ENCODE measurements at regions not wholly inside any gene's neighbourhood (a gene's known extent, or its start where the extent isn't known, plus 50 kb on each side); places are given as distances from the start of the nearest gene placed in this dataset.
"Not testable (repeated sequence)": the region's sequence is repeated elsewhere in the genome, so short reads cannot be mapped to it uniquely, and the experiment has no call there.

- no peak overlapping the region for H3K27ac ChIP-seq (replicated peaks)
- no peak for DNase-seq (ENCODE audit: low read depth in 1 of 2, low spot score in 1 of 2)
- no peak for TF ChIP-seq SPI1 (IDR thresholded peaks at IDR 0.05; ENCODE audit: borderline replicate concordance, low read depth)
Observed at GRCh38 chr15:95152741-95153140, 921.4 kb downstream of the MCTP2 start.

GRCh38 chr15:95153201-95153600, 921.8 kb downstream of the MCTP2 start:
- not testable (repeated sequence) for DNase-seq (ENCODE audit: low read depth in 1 of 2, low spot score in 1 of 2)

More at GRCh38 chr15:95152741-95153140, 921.4 kb downstream of the MCTP2 start:
- Histone ChIP-seq H3K27me3 (ENCODE audit: insufficient read depth, poor library complexity, severe bottlenecking) (no peaks in the 10 kb centered on the region), H3K4me3 (replicated peaks; ENCODE audit: insufficient read depth, low read length) (no peak overlapping the region)

GRCh38 chr15:95160316-95160715, 929.0 kb downstream of the MCTP2 start:
- DNase-seq (ENCODE audit: low read depth in 1 of 2, low spot score in 1 of 2), result no peak
- TF ChIP-seq POLR2AphosphoS5 (IDR thresholded peaks at IDR 0.05; ENCODE audit: low read depth), result no peak
- Histone ChIP-seq H3K27ac (replicated peaks) (no peak overlapping the region), H3K4me3 (replicated peaks; ENCODE audit: insufficient read depth, low read length) (no peak overlapping the region), H3K27me3 (ENCODE audit: insufficient read depth, poor library complexity, severe bottlenecking) (peaks cover 2% of the 10 kb centered on the region)

More at GRCh38 chr15:95153201-95153600, 921.8 kb downstream of the MCTP2 start:
- H3K4me3 ChIP-seq (replicated peaks; ENCODE audit: insufficient read depth, low read length); H3K27me3 ChIP-seq (ENCODE audit: insufficient read depth, poor library complexity, severe bottlenecking); H3K27ac ChIP-seq (replicated peaks): not testable (repeated sequence)

DNA sequence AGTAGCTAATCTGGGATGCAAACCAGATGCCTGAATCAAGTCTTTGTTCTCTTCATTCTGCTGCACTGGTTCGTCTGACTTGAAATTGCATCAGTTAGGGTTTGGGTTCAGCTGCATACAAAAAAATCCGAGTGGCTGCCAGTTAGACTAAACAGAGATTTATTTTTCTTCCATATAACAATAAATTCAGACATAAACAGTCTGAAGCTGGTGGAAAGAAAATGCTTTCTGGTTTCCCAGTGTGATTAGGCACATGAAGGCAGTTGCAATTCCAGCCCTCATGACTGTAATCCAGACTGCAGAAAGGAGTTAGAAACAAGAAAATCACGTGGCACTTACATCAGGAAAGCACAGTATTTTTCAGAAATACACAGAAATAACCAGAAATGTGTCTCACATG, 930.7 kb downstream of the MCTP2 start:
- Histone ChIP-seq H3K27me3 (ENCODE audit: insufficient read depth, poor library complexity, severe bottlenecking) (peaks cover 2% of the 10 kb centered on the region), H3K4me3 (replicated peaks; ENCODE audit: insufficient read depth, low read length) (no peak overlapping the region), H3K27ac (replicated peaks) (no peak overlapping the region)
- DNase-seq (ENCODE audit: low read depth in 1 of 2, low spot score in 1 of 2), result no peak
- TF ChIP-seq GABPA (IDR thresholded peaks at IDR 0.05; ENCODE audit: low read depth) (no peak), SPI1 (IDR thresholded peaks at IDR 0.05; ENCODE audit: borderline replicate concordance, low read depth) (no peak), POLR2AphosphoS5 (IDR thresholded peaks at IDR 0.05; ENCODE audit: low read depth) (no peak)
- TF ChIP-seq, protein P1, sequence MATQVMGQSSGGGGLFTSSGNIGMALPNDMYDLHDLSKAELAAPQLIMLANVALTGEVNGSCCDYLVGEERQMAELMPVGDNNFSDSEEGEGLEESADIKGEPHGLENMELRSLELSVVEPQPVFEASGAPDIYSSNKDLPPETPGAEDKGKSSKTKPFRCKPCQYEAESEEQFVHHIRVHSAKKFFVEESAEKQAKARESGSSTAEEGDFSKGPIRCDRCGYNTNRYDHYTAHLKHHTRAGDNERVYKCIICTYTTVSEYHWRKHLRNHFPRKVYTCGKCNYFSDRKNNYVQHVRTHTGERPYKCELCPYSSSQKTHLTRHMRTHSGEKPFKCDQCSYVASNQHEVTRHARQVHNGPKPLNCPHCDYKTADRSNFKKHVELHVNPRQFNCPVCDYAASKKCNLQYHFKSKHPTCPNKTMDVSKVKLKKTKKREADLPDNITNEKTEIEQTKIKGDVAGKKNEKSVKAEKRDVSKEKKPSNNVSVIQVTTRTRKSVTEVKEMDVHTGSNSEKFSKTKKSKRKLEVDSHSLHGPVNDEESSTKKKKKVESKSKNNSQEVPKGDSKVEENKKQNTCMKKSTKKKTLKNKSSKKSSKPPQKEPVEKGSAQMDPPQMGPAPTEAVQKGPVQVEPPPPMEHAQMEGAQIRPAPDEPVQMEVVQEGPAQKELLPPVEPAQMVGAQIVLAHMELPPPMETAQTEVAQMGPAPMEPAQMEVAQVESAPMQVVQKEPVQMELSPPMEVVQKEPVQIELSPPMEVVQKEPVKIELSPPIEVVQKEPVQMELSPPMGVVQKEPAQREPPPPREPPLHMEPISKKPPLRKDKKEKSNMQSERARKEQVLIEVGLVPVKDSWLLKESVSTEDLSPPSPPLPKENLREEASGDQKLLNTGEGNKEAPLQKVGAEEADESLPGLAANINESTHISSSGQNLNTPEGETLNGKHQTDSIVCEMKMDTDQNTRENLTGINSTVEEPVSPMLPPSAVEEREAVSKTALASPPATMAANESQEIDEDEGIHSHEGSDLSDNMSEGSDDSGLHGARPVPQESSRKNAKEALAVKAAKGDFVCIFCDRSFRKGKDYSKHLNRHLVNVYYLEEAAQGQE (IDR thresholded peaks at IDR 0.05; ENCODE audit: insufficient replicate concordance, low read depth), result no peak
- TF ChIP-seq, protein P2, sequence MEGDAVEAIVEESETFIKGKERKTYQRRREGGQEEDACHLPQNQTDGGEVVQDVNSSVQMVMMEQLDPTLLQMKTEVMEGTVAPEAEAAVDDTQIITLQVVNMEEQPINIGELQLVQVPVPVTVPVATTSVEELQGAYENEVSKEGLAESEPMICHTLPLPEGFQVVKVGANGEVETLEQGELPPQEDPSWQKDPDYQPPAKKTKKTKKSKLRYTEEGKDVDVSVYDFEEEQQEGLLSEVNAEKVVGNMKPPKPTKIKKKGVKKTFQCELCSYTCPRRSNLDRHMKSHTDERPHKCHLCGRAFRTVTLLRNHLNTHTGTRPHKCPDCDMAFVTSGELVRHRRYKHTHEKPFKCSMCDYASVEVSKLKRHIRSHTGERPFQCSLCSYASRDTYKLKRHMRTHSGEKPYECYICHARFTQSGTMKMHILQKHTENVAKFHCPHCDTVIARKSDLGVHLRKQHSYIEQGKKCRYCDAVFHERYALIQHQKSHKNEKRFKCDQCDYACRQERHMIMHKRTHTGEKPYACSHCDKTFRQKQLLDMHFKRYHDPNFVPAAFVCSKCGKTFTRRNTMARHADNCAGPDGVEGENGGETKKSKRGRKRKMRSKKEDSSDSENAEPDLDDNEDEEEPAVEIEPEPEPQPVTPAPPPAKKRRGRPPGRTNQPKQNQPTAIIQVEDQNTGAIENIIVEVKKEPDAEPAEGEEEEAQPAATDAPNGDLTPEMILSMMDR (IDR thresholded peaks at IDR 0.05; ENCODE audit: insufficient read depth, low read length), result no peak

GRCh38 chr15:95162531-95162930, 931.2 kb downstream of the MCTP2 start:
- Histone ChIP-seq H3K27me3 (ENCODE audit: insufficient read depth, poor library complexity, severe bottlenecking) (peaks cover 2% of the 10 kb centered on the region), H3K4me3 (replicated peaks; ENCODE audit: insufficient read depth, low read length) (no peak overlapping the region), H3K27ac (replicated peaks) (no peak overlapping the region)
- no peak for DNase-seq (ENCODE audit: low read depth in 1 of 2, low spot score in 1 of 2)
- TF ChIP-seq SPI1 (IDR thresholded peaks at IDR 0.05; ENCODE audit: borderline replicate concordance, low read depth), result no peak
- TF ChIP-seq POLR2AphosphoS5 (IDR thresholded peaks at IDR 0.05; ENCODE audit: low read depth), result no peak
- TF ChIP-seq, protein P2 (IDR thresholded peaks at IDR 0.05; ENCODE audit: insufficient read depth, low read length), result no peak
- TF ChIP-seq GABPA (IDR thresholded peaks at IDR 0.05; ENCODE audit: low read depth), result no peak
- TF ChIP-seq, protein P1 (IDR thresholded peaks at IDR 0.05; ENCODE audit: insufficient replicate concordance, low read depth), result no peak
